ENCODE measurements at regions not wholly inside any gene's neighbourhood (a gene's known extent, or its start where the extent isn't known, plus 50 kb on each side); places are given as distances from the start of the nearest gene placed in this dataset.
A peak's percentile ranks its signal among the peaks of the same experiment; 100 is the strongest.

- no peak for DNase-seq (ENCODE audit: low read depth, low spot score)
- in situ Hi-C loops (cut with HindIII; ENCODE audit: low pct_unique_long_range_greater_than_20kb, low sequenced_read_pairs) = no loop called here
Observed at GRCh38 chr15:53851110-53851848, 91.8 kb upstream of the WDR72 start.

- in situ Hi-C loops (cut with HindIII; ENCODE audit: low pct_unique_long_range_greater_than_20kb, low sequenced_read_pairs) = no loop called here
- no peak for DNase-seq (ENCODE audit: low read depth, low spot score)
Observed at GRCh38 chr15:53847745-53848144, 88.3 kb upstream of the WDR72 start.

- in situ Hi-C loops (cut with HindIII; ENCODE audit: low pct_unique_long_range_greater_than_20kb, low sequenced_read_pairs) = no loop called here
- DNase-seq (ENCODE audit: low read depth, low spot score) = no peak
Observed at GRCh38 chr15:53844634-53845033, 85.2 kb upstream of the WDR72 start.

- no peak for DNase-seq (ENCODE audit: low read depth, low spot score)
- in situ Hi-C loops (cut with HindIII; ENCODE audit: low pct_unique_long_range_greater_than_20kb, low sequenced_read_pairs) = no loop called here
Observed at GRCh38 chr15:53843869-53844569, 84.6 kb upstream of the WDR72 start.

GRCh38 chr15:53843166-53843565 is 83.7 kb upstream of the WDR72 start:
- in situ Hi-C loops (cut with HindIII; ENCODE audit: low pct_unique_long_range_greater_than_20kb, low sequenced_read_pairs) = no loop called here
- DNase-seq (ENCODE audit: low read depth, low spot score) = no peak

GRCh38 chr15:53841651-53842050 is 82.2 kb upstream of the WDR72 start:
- no peak for DNase-seq (ENCODE audit: low read depth, low spot score)
- in situ Hi-C loops (cut with HindIII; ENCODE audit: low pct_unique_long_range_greater_than_20kb, low sequenced_read_pairs) = no loop called here

- DNase-seq (ENCODE audit: low read depth, low spot score) = no peak
- in situ Hi-C loops (cut with HindIII; ENCODE audit: low pct_unique_long_range_greater_than_20kb, low sequenced_read_pairs) = no loop called here
Observed at GRCh38 chr15:53840681-53841080, 81.2 kb upstream of the WDR72 start.

- in situ Hi-C loops (cut with HindIII; ENCODE audit: low pct_unique_long_range_greater_than_20kb, low sequenced_read_pairs) = no loop called here
- no peak for DNase-seq (ENCODE audit: low read depth, low spot score)
Observed at GRCh38 chr15:53837263-53837662, 77.8 kb upstream of the WDR72 start.

GRCh38 chr15:53836618-53837017 is 77.2 kb upstream of the WDR72 start:
- DNase-seq (ENCODE audit: low read depth, low spot score) = no peak
- in situ Hi-C loops (cut with HindIII; ENCODE audit: low pct_unique_long_range_greater_than_20kb, low sequenced_read_pairs) = no loop called here

GRCh38 chr15:53835309-53835708 is 75.8 kb upstream of the WDR72 start:
- no peak for DNase-seq (ENCODE audit: low read depth, low spot score)
- in situ Hi-C loops (cut with HindIII; ENCODE audit: low pct_unique_long_range_greater_than_20kb, low sequenced_read_pairs) = no loop called here

GRCh38 chr15:53834214-53834613 is 74.8 kb upstream of the WDR72 start:
- no peak for DNase-seq (ENCODE audit: low read depth, low spot score)
- in situ Hi-C loops (cut with HindIII; ENCODE audit: low pct_unique_long_range_greater_than_20kb, low sequenced_read_pairs) = no loop called here

GRCh38 chr15:53833134-53833624 is 73.7 kb upstream of the WDR72 start:
- DNase-seq (ENCODE audit: low read depth, low spot score) = no peak
- in situ Hi-C loops (cut with HindIII; ENCODE audit: low pct_unique_long_range_greater_than_20kb, low sequenced_read_pairs) = no loop called here

GRCh38 chr15:53831907-53832770 is 72.7 kb upstream of the WDR72 start:
- in situ Hi-C loops (cut with HindIII; ENCODE audit: low pct_unique_long_range_greater_than_20kb, low sequenced_read_pairs) = no loop called here
- no peak for DNase-seq (ENCODE audit: low read depth, low spot score)

GRCh38 chr15:53830707-53831386 is 71.4 kb upstream of the WDR72 start:
- in situ Hi-C loops (cut with HindIII; ENCODE audit: low pct_unique_long_range_greater_than_20kb, low sequenced_read_pairs) = no loop called here
- DNase-seq (ENCODE audit: low read depth, low spot score) = no peak

- no peak for DNase-seq (ENCODE audit: low read depth, low spot score)
- in situ Hi-C loops (cut with HindIII; ENCODE audit: low pct_unique_long_range_greater_than_20kb, low sequenced_read_pairs) = no loop called here
Observed at GRCh38 chr15:53829923-53830459, 70.5 kb upstream of the WDR72 start.

GRCh38 chr15:53829471-53829870 is 70.0 kb upstream of the WDR72 start:
- DNase-seq (ENCODE audit: low read depth, low spot score) = no peak
- in situ Hi-C loops (cut with HindIII; ENCODE audit: low pct_unique_long_range_greater_than_20kb, low sequenced_read_pairs) = no loop called here

- peak; percentile 38 for DNase-seq (ENCODE audit: low read depth, low spot score)
- in situ Hi-C loops (cut with HindIII; ENCODE audit: low pct_unique_long_range_greater_than_20kb, low sequenced_read_pairs) = no loop called here
Observed at GRCh38 chr15:53827355-53827754, 67.9 kb upstream of the WDR72 start.
